ENCODE measurements at regions not wholly inside any gene's neighbourhood (a gene's known extent, or its start where the extent isn't known, plus 50 kb on each side); places are given as distances from the start of the nearest gene placed in this dataset.

GRCh38 chr4:95998311-95998710, 158.4 kb downstream of the PDHA2 start:
- no peak for DNase-seq

- no peak for DNase-seq
These were observed 164.3 kb downstream of the PDHA2 start for GRCh38 chr4:96003951-96004740.

- no peak for DNase-seq
These were observed 169.7 kb downstream of the PDHA2 start for GRCh38 chr4:96009427-96010119.

- DNase-seq, result no peak
These were observed 172.8 kb downstream of the PDHA2 start for GRCh38 chr4:96012687-96013086.

GRCh38 chr4:96016634-96017299, 176.9 kb downstream of the PDHA2 start:
- no peak for DNase-seq

- no peak for DNase-seq
These were observed 185.1 kb downstream of the PDHA2 start for GRCh38 chr4:96025011-96025410.

GRCh38 chr4:96035727-96036126, 195.8 kb downstream of the PDHA2 start:
- DNase-seq, result no peak

- DNase-seq, result no peak
These were observed 196.9 kb downstream of the PDHA2 start for GRCh38 chr4:96036781-96037180.

- no peak for DNase-seq
These were observed 197.8 kb downstream of the PDHA2 start for GRCh38 chr4:96037705-96038104.

- no peak for DNase-seq
These were observed 199.3 kb downstream of the PDHA2 start for GRCh38 chr4:96039217-96039616.

- no peak for DNase-seq
These were observed 200.0 kb downstream of the PDHA2 start for GRCh38 chr4:96039803-96040436.

- no peak for DNase-seq
These were observed 205.1 kb downstream of the PDHA2 start for GRCh38 chr4:96044971-96045370.

- DNase-seq, result no peak
These were observed 212.9 kb downstream of the PDHA2 start for GRCh38 chr4:96052827-96053226.

- DNase-seq, result no peak
These were observed 216.5 kb downstream of the PDHA2 start for GRCh38 chr4:96056346-96056934.

- no peak for DNase-seq
These were observed 223.7 kb downstream of the PDHA2 start for GRCh38 chr4:96063639-96064038.

GRCh38 chr4:96073461-96073860, 233.6 kb downstream of the PDHA2 start:
- DNase-seq, result no peak

GRCh38 chr4:96092151-96092705, 252.3 kb downstream of the PDHA2 start:
- no peak for DNase-seq

GRCh38 chr4:96093057-96093456, 253.2 kb downstream of the PDHA2 start:
- DNase-seq, result no peak

- no peak for DNase-seq
These were observed 253.7 kb downstream of the PDHA2 start for GRCh38 chr4:96093563-96093962.

- DNase-seq, result no peak
These were observed 254.3 kb downstream of the PDHA2 start for GRCh38 chr4:96094183-96094582.

- no peak for DNase-seq
These were observed 257.2 kb downstream of the PDHA2 start for GRCh38 chr4:96097040-96097607.

- no peak for DNase-seq
These were observed 257.8 kb downstream of the PDHA2 start for GRCh38 chr4:96097693-96098092.

Measured in right hindlimb (tissue), 1 donor.